H9 (cell line): ENCODE measurements at regions not wholly inside any gene's neighbourhood (a gene's known extent, or its start where the extent isn't known, plus 50 kb on each side); places are given as distances from the start of the nearest gene placed in this dataset.

Source experiments
- DNase-seq: peaks from one replicate; pipeline ENCODE4 v3.0.0-alpha.2; 2017
- H2AFZ ChIP-seq: one replicate; pipeline ENCODE4 v1.6.1; 2013; ENCODE audit warnings: mild to moderate bottlenecking, low read length, control low read depth, moderate library complexity
- H2AK5ac ChIP-seq: 2 replicates; pipeline ENCODE4 v1.6.1; 2013; ENCODE audit warnings: low read length, control low read depth, mixed read lengths; ENCODE audit not compliant: insufficient read length
- H2BK120ac ChIP-seq: one replicate; pipeline ENCODE4 v1.6.1; 2013; ENCODE audit warnings: low read depth, mild to moderate bottlenecking, low read length, control low read depth, inconsistent platforms; ENCODE audit not compliant: poor library complexity, severe bottlenecking
- H2BK12ac ChIP-seq: 2 replicates; pipeline ENCODE4 v1.6.1; 2013; ENCODE audit warnings: low read length, control low read depth, mixed read lengths, low read depth; ENCODE audit not compliant: insufficient read length
- H2BK15ac ChIP-seq: 2 replicates; pipeline ENCODE4 v1.6.1; 2013; ENCODE audit warnings: low read depth, low read length, control low read depth
- H2BK20ac ChIP-seq: one replicate; pipeline ENCODE4 v1.6.1; 2013; ENCODE audit warnings: low read depth, mild to moderate bottlenecking, low read length, control low read depth, inconsistent platforms; ENCODE audit not compliant: poor library complexity, severe bottlenecking
- H2BK5ac ChIP-seq: 2 replicates; pipeline ENCODE4 v1.6.1; 2013; ENCODE audit warnings: low read length, control low read depth, mixed read lengths; ENCODE audit not compliant: insufficient read length
- H3K14ac ChIP-seq: 2 replicates; pipeline ENCODE4 v1.6.1; 2013; ENCODE audit warnings: low read length, control low read depth; ENCODE audit not compliant: insufficient read depth
- H3K18ac ChIP-seq: 2 replicates; pipeline ENCODE4 v1.6.1; 2013; ENCODE audit warnings: low read depth, mild to moderate bottlenecking, mixed read lengths, low read length, control low read depth; ENCODE audit not compliant: insufficient read length
- H3K23ac ChIP-seq: 2 replicates; pipeline ENCODE4 v1.6.1; 2013; ENCODE audit warnings: low read length, control low read depth, mixed read lengths, low read depth; ENCODE audit not compliant: insufficient read length
- H3K23me2 ChIP-seq: 2 replicates; pipeline ENCODE4 v1.6.1; 2013; ENCODE audit warnings: low read depth, mild to moderate bottlenecking, mixed read lengths, low read length, control low read depth; ENCODE audit not compliant: insufficient read length, poor library complexity, severe bottlenecking
- H3K27ac ChIP-seq: 2 replicates; pipeline ENCODE4 v1.5.1; 2013; ENCODE audit warnings: low read length, control low read depth, mixed read lengths, low read depth; ENCODE audit not compliant: insufficient read length
- H3K27me3 ChIP-seq: 2 replicates; pipeline ENCODE4 v1.6.1; 2013; ENCODE audit warnings: low read length, control low read depth, inconsistent platforms; ENCODE audit not compliant: insufficient read depth
- H3K4ac ChIP-seq: 2 replicates; pipeline ENCODE4 v1.6.1; 2013; ENCODE audit warnings: low read depth, mild to moderate bottlenecking, control low read depth, inconsistent platforms, low read length, moderate library complexity
- H3K4me1 ChIP-seq: 2 replicates; pipeline ENCODE4 v1.6.1; 2013; ENCODE audit warnings: low read length, control low read depth, inconsistent platforms; ENCODE audit not compliant: insufficient read depth
- H3K4me2 ChIP-seq: 2 replicates; pipeline ENCODE4 v1.6.1; 2013; ENCODE audit warnings: low read length, control low read depth, mixed read lengths; ENCODE audit not compliant: insufficient read length, insufficient read depth
- H3K56ac ChIP-seq: 2 replicates; pipeline ENCODE4 v1.6.1; 2013; ENCODE audit warnings: low read depth, mild to moderate bottlenecking, mixed read lengths, low read length, control low read depth; ENCODE audit not compliant: insufficient read length
- H3K79me1 ChIP-seq: 2 replicates; pipeline ENCODE4 v1.6.1; 2013; ENCODE audit warnings: low read depth, mild to moderate bottlenecking, moderate library complexity, low read length, control low read depth, inconsistent platforms; ENCODE audit not compliant: insufficient read depth, poor library complexity, severe bottlenecking
- H3K79me2 ChIP-seq: 2 replicates; pipeline ENCODE4 v1.6.1; 2013; ENCODE audit warnings: low read length, control low read depth, inconsistent platforms; ENCODE audit not compliant: insufficient read depth
- H3K9ac ChIP-seq: 2 replicates; pipeline ENCODE4 v1.6.1; 2013; ENCODE audit warnings: low read length, control low read depth, mixed read lengths; ENCODE audit not compliant: insufficient read length; ENCODE audit errors: extremely low read depth
- H3K9me3 ChIP-seq: one replicate; pipeline ENCODE4 v1.6.1; 2013; ENCODE audit warnings: low read depth, low read length, inconsistent platforms; ENCODE audit not compliant: control insufficient read depth
- H3T11ph ChIP-seq: one replicate; pipeline ENCODE4 v1.6.1; 2013; ENCODE audit warnings: mild to moderate bottlenecking, low read length, control low read depth, inconsistent platforms
- H4K20me1 ChIP-seq: one replicate; pipeline ENCODE4 v1.6.1; 2013; ENCODE audit not compliant: control insufficient read depth, insufficient read length, insufficient read depth
- H4K5ac ChIP-seq: 2 replicates; pipeline ENCODE4 v1.6.1; 2013; ENCODE audit warnings: low read depth, mild to moderate bottlenecking, mixed read lengths, low read length, control low read depth; ENCODE audit not compliant: insufficient read length
- H4K8ac ChIP-seq: replicated peaks from 2 replicates; pipeline ENCODE4 v1.6.1; 2013; ENCODE audit warnings: low read length, control low read depth, mixed read lengths, low read depth; ENCODE audit not compliant: insufficient read length
- H4K91ac ChIP-seq: 2 replicates; pipeline ENCODE4 v1.6.1; 2013; ENCODE audit warnings: low read depth, mild to moderate bottlenecking, moderate library complexity, mixed read lengths, low read length, control low read depth; ENCODE audit not compliant: insufficient read length
- H3K27ac Mint-ChIP-seq, 3 experiments: 2 replicates in 2 of 3; 3 replicates in 1 of 3; pipeline ENCODE4 v1.8.0; 2020 to 2021; ENCODE audit warnings: mixed read lengths in 3 of 3, mild to moderate bottlenecking in 1 of 3, moderate library complexity in 1 of 3
- H3K27me3 Mint-ChIP-seq: 2 replicates; pipeline ENCODE4 v1.8.0; 2021; ENCODE audit warnings: low read depth, mild to moderate bottlenecking, moderate library complexity, mixed read lengths
- H3K36me3 Mint-ChIP-seq, 3 experiments: 2 replicates in 2 of 3; 3 replicates in 1 of 3; pipeline ENCODE4 v1.8.0; 2020 to 2021; ENCODE audit warnings: low read depth in 3 of 3, mixed read lengths in 3 of 3; ENCODE audit not compliant: insufficient read depth in 1 of 3
- H3K4me1 Mint-ChIP-seq, 2 experiments: 2 replicates each; pipeline ENCODE4 v1.8.0; 2020; ENCODE audit warnings: mixed read lengths in 2 of 2
- H3K4me3 Mint-ChIP-seq, 2 experiments: 2 replicates in 1 of 2; 3 replicates in 1 of 2; pipeline ENCODE4 v1.8.0; 2020 to 2021; ENCODE audit warnings: mild to moderate bottlenecking in 2 of 2, mixed read lengths in 2 of 2, moderate library complexity in 1 of 2
- H3K9me3 Mint-ChIP-seq, 2 experiments: 2 replicates in 1 of 2; 3 replicates in 1 of 2; pipeline ENCODE4 v1.8.0; 2020; ENCODE audit warnings: mild to moderate bottlenecking in 2 of 2, mixed read lengths in 2 of 2, moderate library complexity in 1 of 2
- WGBS: extraction: QIAGEN DNeasy Blood & Tissue Kit; methylation state at CpG from one replicate; pipeline ENCODE4 v1.1.7; 2013; ENCODE audit warnings: missing lambda C conversion rate, low lambda C conversion rate, mixed read lengths; ENCODE audit not compliant: insufficient read length; ENCODE audit errors: extremely low coverage; 5-methylcytosine and 5-hydroxymethylcytosine counted together
- TF ChIP-seq, protein P1 (sequence below): fragments of 200-600 bp; sonication (generic); conservative IDR thresholded peaks from 3 replicates; pipeline ENCODE4 v1.8.0; 2021; ENCODE audit warnings: antibody characterized with exemption, mild to moderate bottlenecking

GRCh38 chr7:46581268-46581667 lies 660.2 kb upstream of the IGFBP3 start:
- H3K23me2 ChIP-seq, result no peaks in the 10 kb centered on the region
- H3K4me2 ChIP-seq, result no peak overlapping the region
- H3K23ac ChIP-seq, result no peak overlapping the region
- Mint-ChIP-seq H3K27me3 (no peaks in the 10 kb centered on the region; the same call in 1 of the 2 replicates), H3K4me3 (no peak overlapping the region), H3K9me3 (peaks cover 0 to 3% of the 10 kb centered on the region in 2 experiments; a peak in 3 of 5 replicates), H3K36me3 (no peaks in the 10 kb centered on the region; a peak in 1 of 7 replicates), H3K4me1 (no peaks in the 10 kb centered on the region), H3K27ac (no peak overlapping the region)
- H4K20me1 ChIP-seq, result no peaks in the 10 kb centered on the region
- H2BK12ac ChIP-seq, result no peak overlapping the region
- H2AFZ ChIP-seq, result no peak overlapping the region
- no peaks in the 10 kb centered on the region for H3K4me1 ChIP-seq
- no peak for DNase-seq
- H3K27me3 ChIP-seq, result no peaks in the 10 kb centered on the region
- H3K79me2 ChIP-seq, result no peaks in the 10 kb centered on the region
- no peak overlapping the region for H2BK120ac ChIP-seq
- no peak overlapping the region for H3T11ph ChIP-seq
- no peak overlapping the region for H2BK5ac ChIP-seq
- H3K56ac ChIP-seq, result no peak overlapping the region
- H4K8ac ChIP-seq, result no peak overlapping the region
- no peaks in the 10 kb centered on the region for H3K79me1 ChIP-seq
- no peak overlapping the region for H3K18ac ChIP-seq
- no peak overlapping the region for H3K14ac ChIP-seq
- no peak overlapping the region for H3K27ac ChIP-seq
- WGBS, result no CpG with 5 or more reads among the region's 3 CpGs
- no peak overlapping the region for H3K4ac ChIP-seq
- no peaks in the 10 kb centered on the region for H3K9me3 ChIP-seq
- no peak overlapping the region for H2BK15ac ChIP-seq
- no peak overlapping the region for H2BK20ac ChIP-seq
- no peak overlapping the region for H4K91ac ChIP-seq
- H3K9ac ChIP-seq, result no peak overlapping the region
- no peak overlapping the region for H4K5ac ChIP-seq
- TF ChIP-seq, protein P1, sequence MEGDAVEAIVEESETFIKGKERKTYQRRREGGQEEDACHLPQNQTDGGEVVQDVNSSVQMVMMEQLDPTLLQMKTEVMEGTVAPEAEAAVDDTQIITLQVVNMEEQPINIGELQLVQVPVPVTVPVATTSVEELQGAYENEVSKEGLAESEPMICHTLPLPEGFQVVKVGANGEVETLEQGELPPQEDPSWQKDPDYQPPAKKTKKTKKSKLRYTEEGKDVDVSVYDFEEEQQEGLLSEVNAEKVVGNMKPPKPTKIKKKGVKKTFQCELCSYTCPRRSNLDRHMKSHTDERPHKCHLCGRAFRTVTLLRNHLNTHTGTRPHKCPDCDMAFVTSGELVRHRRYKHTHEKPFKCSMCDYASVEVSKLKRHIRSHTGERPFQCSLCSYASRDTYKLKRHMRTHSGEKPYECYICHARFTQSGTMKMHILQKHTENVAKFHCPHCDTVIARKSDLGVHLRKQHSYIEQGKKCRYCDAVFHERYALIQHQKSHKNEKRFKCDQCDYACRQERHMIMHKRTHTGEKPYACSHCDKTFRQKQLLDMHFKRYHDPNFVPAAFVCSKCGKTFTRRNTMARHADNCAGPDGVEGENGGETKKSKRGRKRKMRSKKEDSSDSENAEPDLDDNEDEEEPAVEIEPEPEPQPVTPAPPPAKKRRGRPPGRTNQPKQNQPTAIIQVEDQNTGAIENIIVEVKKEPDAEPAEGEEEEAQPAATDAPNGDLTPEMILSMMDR, result no peak
- no peak overlapping the region for H2AK5ac ChIP-seq
